HG03432 (cell line): ENCODE measurements at regions not wholly inside any gene's neighbourhood (a gene's known extent, or its start where the extent isn't known, plus 50 kb on each side); places are given as distances from the start of the nearest gene placed in this dataset.
"Not testable (repeated sequence)": the region's sequence is repeated elsewhere in the genome, so short reads cannot be mapped to it uniquely, and the experiment has no call there.

Experiments
- ATAC-seq: cut with Tn5 transposase; IDR thresholded peaks from one replicate; pipeline ENCODE4 v1.9.1; 2021; ENCODE audit warnings: mild to moderate bottlenecking, moderate library complexity; ENCODE audit not compliant: unreplicated experiment

- no peak for ATAC-seq
These were observed 611.1 kb downstream of the CDH9 start for GRCh38 chr5:26427281-26427680.

- no peak for ATAC-seq
These were observed 618.4 kb downstream of the CDH9 start for GRCh38 chr5:26419987-26420386.

- ATAC-seq: no peak
These were observed 621.5 kb downstream of the CDH9 start for GRCh38 chr5:26416911-26417310.

GRCh38 chr5:26415987-26416779, 622.2 kb downstream of the CDH9 start:
- no peak for ATAC-seq

GRCh38 chr5:26390608-26391007, 647.8 kb downstream of the CDH9 start:
- ATAC-seq: no peak

- ATAC-seq: no peak
These were observed 649.4 kb downstream of the CDH9 start for GRCh38 chr5:26388976-26389375.

GRCh38 chr5:26386532-26386931, 651.9 kb downstream of the CDH9 start:
- ATAC-seq: no peak

- ATAC-seq: not testable (repeated sequence)
These were observed 673.8 kb downstream of the CDH9 start for GRCh38 chr5:26364624-26365023.

- no peak for ATAC-seq
These were observed 694.5 kb downstream of the CDH9 start for GRCh38 chr5:26343801-26344325.

- no peak for ATAC-seq
These were observed 698.8 kb downstream of the CDH9 start for GRCh38 chr5:26339576-26339975.

- no peak for ATAC-seq
These were observed 708.7 kb downstream of the CDH9 start for GRCh38 chr5:26329562-26330189.

GRCh38 chr5:26326153-26326759, 712.1 kb downstream of the CDH9 start:
- no peak for ATAC-seq

- not testable (repeated sequence) for ATAC-seq
These were observed 713.0 kb downstream of the CDH9 start for GRCh38 chr5:26325432-26325831.

GRCh38 chr5:26324273-26324895, 714.0 kb downstream of the CDH9 start:
- ATAC-seq: not testable (repeated sequence)

GRCh38 chr5:26323794-26324193, 714.6 kb downstream of the CDH9 start:
- ATAC-seq: no peak

- ATAC-seq: no peak
These were observed 717.1 kb downstream of the CDH9 start for GRCh38 chr5:26321278-26321677.

- no peak for ATAC-seq
These were observed 728.0 kb downstream of the CDH9 start for GRCh38 chr5:26310415-26310814.

GRCh38 chr5:26295541-26295940, 742.8 kb downstream of the CDH9 start:
- no peak for ATAC-seq

GRCh38 chr5:26282190-26282589, 756.2 kb downstream of the CDH9 start:
- no peak for ATAC-seq

GRCh38 chr5:26278078-26278477, 760.3 kb downstream of the CDH9 start:
- ATAC-seq: no peak

- ATAC-seq: no peak
These were observed 779.3 kb downstream of the CDH9 start for GRCh38 chr5:26259081-26259480.
